ENCODE measurements at regions not wholly inside any gene's neighbourhood (a gene's known extent, or its start where the extent isn't known, plus 50 kb on each side); places are given as distances from the start of the nearest gene placed in this dataset.
A peak's percentile ranks its signal among the peaks of the same experiment; 100 is the strongest.

GRCh38 chr21:18053151-18053550, 191.5 kb upstream of the CHODL start:
- H3K4me3 Mint-ChIP-seq, result no peak overlapping the region
- no peak for DNase-seq (ENCODE audit: low read depth, low spot score)
- no peak overlapping the region for H3K27ac Mint-ChIP-seq (ENCODE audit: unreplicated experiment)
- no peak for TF ChIP-seq CTCF (conservative IDR thresholded peaks at IDR 0.05)
- no peaks in the 10 kb centered on the region for H3K36me3 Mint-ChIP-seq (ENCODE audit: low read depth)
- H3K27me3 Mint-ChIP-seq (ENCODE audit: low read depth), result no peaks in the 10 kb centered on the region
- no peaks in the 10 kb centered on the region for H3K4me1 Mint-ChIP-seq
- H3K9me3 Mint-ChIP-seq, result no peaks in the 10 kb centered on the region

- no peak for DNase-seq (ENCODE audit: low read depth, low spot score)
- no peak for TF ChIP-seq CTCF (conservative IDR thresholded peaks at IDR 0.05)
- Mint-ChIP-seq H3K36me3 (ENCODE audit: low read depth) (no peaks in the 10 kb centered on the region), H3K27ac (ENCODE audit: unreplicated experiment) (no peak overlapping the region), H3K9me3 (no peaks in the 10 kb centered on the region), H3K4me3 (no peak overlapping the region), H3K27me3 (ENCODE audit: low read depth) (no peaks in the 10 kb centered on the region), H3K4me1 (no peaks in the 10 kb centered on the region)
Observed at GRCh38 chr21:18049461-18049860, 195.2 kb upstream of the CHODL start.

GRCh38 chr21:18041012-18041411, 203.6 kb upstream of the CHODL start:
- Mint-ChIP-seq H3K4me1 (no peaks in the 10 kb centered on the region), H3K27ac (ENCODE audit: unreplicated experiment) (no peak overlapping the region), H3K27me3 (ENCODE audit: low read depth) (no peaks in the 10 kb centered on the region), H3K9me3 (peaks cover 5% of the 10 kb centered on the region), H3K4me3 (no peak overlapping the region), H3K36me3 (ENCODE audit: low read depth) (no peaks in the 10 kb centered on the region)
- no peak for DNase-seq (ENCODE audit: low read depth, low spot score)
- peak; percentile 62 for TF ChIP-seq CTCF (conservative IDR thresholded peaks at IDR 0.05)

- no peak overlapping the region for H3K4me3 Mint-ChIP-seq
- no peaks in the 10 kb centered on the region for H3K4me1 Mint-ChIP-seq
- TF ChIP-seq CTCF (conservative IDR thresholded peaks at IDR 0.05), result no peak
- no peaks in the 10 kb centered on the region for H3K27me3 Mint-ChIP-seq (ENCODE audit: low read depth)
- peaks cover under 1% of the 10 kb centered on the region for H3K9me3 Mint-ChIP-seq
- no peak overlapping the region for H3K27ac Mint-ChIP-seq (ENCODE audit: unreplicated experiment)
- H3K36me3 Mint-ChIP-seq (ENCODE audit: low read depth), result no peaks in the 10 kb centered on the region
- DNase-seq (ENCODE audit: low read depth, low spot score), result no peak
Observed at GRCh38 chr21:18030248-18030647, 211.1 kb upstream of the C21orf91 start.

DNA sequence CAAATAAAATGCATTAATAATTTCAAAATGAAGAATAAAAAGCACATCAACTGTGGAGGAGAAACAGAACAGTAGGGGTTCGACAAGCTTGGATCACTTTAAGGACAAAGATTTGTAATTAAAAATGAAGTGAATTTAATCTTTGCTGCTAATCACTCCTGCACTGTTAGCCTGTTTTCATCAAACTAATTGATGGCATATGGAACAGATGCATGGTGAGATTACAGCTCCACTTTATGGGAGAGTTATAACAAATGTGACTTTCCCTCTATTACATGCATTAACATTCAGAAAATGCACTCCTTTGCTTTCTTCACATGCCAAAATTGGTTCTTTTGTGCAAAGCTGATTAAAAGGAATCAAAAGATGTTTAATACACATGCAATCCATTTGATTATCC, 207.2 kb upstream of the C21orf91 start:
- no peak overlapping the region for H3K27ac Mint-ChIP-seq (ENCODE audit: unreplicated experiment)
- DNase-seq (ENCODE audit: low read depth, low spot score), result no peak
- H3K4me3 Mint-ChIP-seq, result no peak overlapping the region
- no peaks in the 10 kb centered on the region for H3K4me1 Mint-ChIP-seq
- TF ChIP-seq CTCF (conservative IDR thresholded peaks at IDR 0.05), result no peak
- H3K9me3 Mint-ChIP-seq, result no peaks in the 10 kb centered on the region
- H3K36me3 Mint-ChIP-seq (ENCODE audit: low read depth), result no peaks in the 10 kb centered on the region
- no peaks in the 10 kb centered on the region for H3K27me3 Mint-ChIP-seq (ENCODE audit: low read depth)

GRCh38 chr21:18023711-18024110, 204.6 kb upstream of the C21orf91 start:
- H3K9me3 Mint-ChIP-seq, result no peaks in the 10 kb centered on the region
- H3K4me3 Mint-ChIP-seq, result no peak overlapping the region
- no peak for TF ChIP-seq CTCF (conservative IDR thresholded peaks at IDR 0.05)
- no peaks in the 10 kb centered on the region for H3K36me3 Mint-ChIP-seq (ENCODE audit: low read depth)
- no peaks in the 10 kb centered on the region for H3K4me1 Mint-ChIP-seq
- H3K27me3 Mint-ChIP-seq (ENCODE audit: low read depth), result no peaks in the 10 kb centered on the region
- no peak for DNase-seq (ENCODE audit: low read depth, low spot score)
- no peak overlapping the region for H3K27ac Mint-ChIP-seq (ENCODE audit: unreplicated experiment)

Measured in neural crest cell (in vitro differentiated cells).